Panc1 (cell line): ENCODE measurements at regions not wholly inside any gene's neighbourhood (a gene's known extent, or its start where the extent isn't known, plus 50 kb on each side); places are given as distances from the start of the nearest gene placed in this dataset.

ENCODE experiments used
- CTCF ChIP-seq: fragments of 450-650 bp; IDR thresholded peaks from 2 replicates; pipeline ENCODE4 v1.5.1; 2017; ENCODE audit warnings: mild to moderate bottlenecking
- POLR2AphosphoS5 ChIP-seq: IDR thresholded peaks from 2 replicates; pipeline ENCODE4 v1.6.1; 2012; ENCODE audit warnings: mild to moderate bottlenecking, low read depth, low read length, moderate library complexity
- REST ChIP-seq, 2 experiments: IDR thresholded peaks; 2 replicates each; pipeline ENCODE4 v1.6.1; 2011 to 2012; ENCODE audit warnings: low read depth in 2 of 2, control low read depth in 1 of 2, low read length in 1 of 2, mild to moderate bottlenecking in 1 of 2, moderate library complexity in 1 of 2; ENCODE audit not compliant: insufficient read depth in 1 of 2
- TCF7L2 ChIP-seq: IDR thresholded peaks from 2 replicates; pipeline ENCODE4 v1.6.1; 2011; ENCODE audit warnings: mild to moderate bottlenecking, low read depth, low read length, inconsistent platforms

DNA sequence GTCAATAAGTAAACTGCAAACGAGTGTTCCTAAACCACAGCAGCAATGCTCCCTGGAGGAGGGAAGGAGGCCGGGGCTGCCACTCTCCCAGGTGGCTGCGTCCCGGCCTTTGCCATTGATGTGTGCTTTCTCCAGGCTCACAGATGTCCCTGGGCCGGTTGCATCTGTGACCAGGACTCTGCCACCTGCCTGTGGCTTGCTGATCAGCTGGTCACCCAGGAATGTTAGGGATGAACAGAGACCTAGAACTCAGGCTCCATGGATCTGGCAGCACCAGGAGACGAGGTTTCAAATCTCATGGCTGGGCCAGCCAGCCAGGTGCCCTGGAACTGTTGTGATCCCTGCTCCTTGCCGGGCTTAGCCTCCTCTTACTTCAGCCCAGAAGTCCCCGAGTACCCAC, 65.7 kb downstream of the KLF15 start:
- TF ChIP-seq REST (IDR thresholded peaks at IDR 0.05; ENCODE audit: insufficient read depth in 1 of 2, low read depth in 2 of 2, low read length in 1 of 2) (no peak), CTCF (no peak), TCF7L2 (no peak), POLR2AphosphoS5 (no peak)
